ENCODE measurements at regions not wholly inside any gene's neighbourhood (a gene's known extent, or its start where the extent isn't known, plus 50 kb on each side); places are given as distances from the start of the nearest gene placed in this dataset.

DNA sequence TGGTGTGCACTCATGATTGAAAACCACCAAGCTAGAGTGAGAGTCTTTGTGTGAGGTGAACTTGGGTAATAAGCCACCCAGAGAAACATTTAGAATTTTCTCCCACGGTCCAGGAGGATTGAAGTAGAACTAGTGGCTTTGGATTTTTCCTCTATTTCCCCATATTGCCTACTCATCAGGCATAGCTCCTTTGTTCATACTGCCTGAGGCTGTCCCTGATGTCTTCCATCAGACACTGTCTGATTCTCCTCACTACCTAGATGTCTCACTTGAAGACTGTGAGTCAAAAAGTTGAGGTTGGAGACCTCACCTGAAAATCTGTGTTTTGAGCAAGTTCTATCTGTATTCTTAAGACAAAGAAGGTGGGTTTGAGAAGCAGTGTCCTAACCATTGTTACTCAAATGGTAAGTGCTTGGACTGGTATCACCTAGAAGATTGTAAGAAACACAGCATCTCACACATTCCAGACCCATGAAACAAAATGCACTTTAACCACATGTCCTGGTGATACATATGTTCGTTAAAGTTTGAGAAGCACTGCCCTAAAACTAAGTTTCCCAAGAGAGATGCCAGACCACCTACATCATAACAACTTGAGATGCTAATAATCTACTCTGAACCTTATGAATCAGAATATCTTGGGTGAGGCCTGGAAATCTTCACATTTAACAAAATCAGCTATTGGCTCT lies 523.4 kb upstream of the BTBD3 start:
- TF ChIP-seq, protein P1, sequence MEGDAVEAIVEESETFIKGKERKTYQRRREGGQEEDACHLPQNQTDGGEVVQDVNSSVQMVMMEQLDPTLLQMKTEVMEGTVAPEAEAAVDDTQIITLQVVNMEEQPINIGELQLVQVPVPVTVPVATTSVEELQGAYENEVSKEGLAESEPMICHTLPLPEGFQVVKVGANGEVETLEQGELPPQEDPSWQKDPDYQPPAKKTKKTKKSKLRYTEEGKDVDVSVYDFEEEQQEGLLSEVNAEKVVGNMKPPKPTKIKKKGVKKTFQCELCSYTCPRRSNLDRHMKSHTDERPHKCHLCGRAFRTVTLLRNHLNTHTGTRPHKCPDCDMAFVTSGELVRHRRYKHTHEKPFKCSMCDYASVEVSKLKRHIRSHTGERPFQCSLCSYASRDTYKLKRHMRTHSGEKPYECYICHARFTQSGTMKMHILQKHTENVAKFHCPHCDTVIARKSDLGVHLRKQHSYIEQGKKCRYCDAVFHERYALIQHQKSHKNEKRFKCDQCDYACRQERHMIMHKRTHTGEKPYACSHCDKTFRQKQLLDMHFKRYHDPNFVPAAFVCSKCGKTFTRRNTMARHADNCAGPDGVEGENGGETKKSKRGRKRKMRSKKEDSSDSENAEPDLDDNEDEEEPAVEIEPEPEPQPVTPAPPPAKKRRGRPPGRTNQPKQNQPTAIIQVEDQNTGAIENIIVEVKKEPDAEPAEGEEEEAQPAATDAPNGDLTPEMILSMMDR (IDR thresholded peaks at IDR 0.05) = no peak
- TF ChIP-seq POLR2A (IDR thresholded peaks at IDR 0.05) = no peak
